Gastrocnemius medialis (tissue), 4 donors: ENCODE measurements at regions not wholly inside any gene's neighbourhood (a gene's known extent, or its start where the extent isn't known, plus 50 kb on each side); places are given as distances from the start of the nearest gene placed in this dataset.

Experiments used
- ATAC-seq, 2 donors: fragments of 150-250 bp; one replicate each; pipeline ENCODE4 v1.9.1; 2016
- DNase-seq, 2 donors: peaks; one replicate each; pipeline ENCODE4 v3.0.0-alpha.2; 2019
- H3K27ac ChIP-seq, 4 donors: fragments of 200-600 bp; sonication (generic); 1 replicate in 1 of 4; 2 replicates in 3 of 4; pipeline ENCODE4 v1.5.1; 2016 to 2018; ENCODE audit warnings: mild to moderate bottlenecking in 2 of 4, moderate library complexity in 1 of 4
- H3K27me3 ChIP-seq, 3 donors: fragments of 200-600 bp; sonication (generic) in 2 of 3; 1 replicate in 1 of 3; 2 replicates in 2 of 3; pipeline versions ENCODE4 v1.5.1 to v1.6.0; 2016 to 2019; ENCODE audit warnings: mild to moderate bottlenecking in 1 of 3, moderate library complexity in 1 of 3
- H3K36me3 ChIP-seq, 2 donors: fragments of 200-600 bp; sonication (generic) in 1 of 2; one replicate each; pipeline ENCODE4 v1.5.1; 2017 to 2018
- H3K4me1 ChIP-seq, 2 donors: fragments of 200-600 bp; sonication (generic) in 1 of 2; one replicate each; pipeline ENCODE4 v1.5.1; 2016 to 2017; ENCODE audit warnings: mild to moderate bottlenecking in 2 of 2
- H3K4me3 ChIP-seq, 4 donors: fragments of 200-600 bp; sonication (generic) in 3 of 4; 1 replicate in 1 of 4; 2 replicates in 3 of 4; pipeline ENCODE4 v1.5.1; 2016 to 2019; ENCODE audit warnings: mild to moderate bottlenecking in 2 of 4
- H3K9me3 ChIP-seq, 3 donors: fragments of 200-600 bp; sonication (generic) in 2 of 3; 1 replicate in 1 of 3; 2 replicates in 2 of 3; pipeline ENCODE4 v1.5.1; 2016 to 2019
- CTCF ChIP-seq, 5 experiments: fragments of 450-650 bp in 3 of 5; fragments of 200-600 bp in 2 of 5; sonication (generic) in 2 of 5; IDR thresholded peaks in 4 of 5; conservative IDR thresholded peaks in 1 of 5; 1 replicate in 4 of 5; 2 replicates in 1 of 5; pipeline ENCODE4 v1.5.1; 2016 to 2019; ENCODE audit warnings: antibody characterized with exemption in 5 of 5, mild to moderate bottlenecking in 3 of 5, moderate library complexity in 3 of 5
- POLR2A ChIP-seq, 2 donors: fragments of 450-650 bp; IDR thresholded peaks; one replicate each; pipeline ENCODE4 v1.6.1; 2017; ENCODE audit warnings: antibody characterized with exemption in 2 of 2, mild to moderate bottlenecking in 2 of 2, moderate library complexity in 2 of 2
- in situ Hi-C, 4 donors: fragments of 200-750 bp; cut with MboI; loops; one replicate each; pipeline versions ENCODE4 v1.15.0 to v1.8.0; 2017; ENCODE audit warnings: low sequenced_read_pairs in 4 of 4
- intact Hi-C: fragments of 100-400 bp; cut with DNase I; formaldehyde crosslinking; loops from one replicate; pipeline ENCODE4 v1.15.1; 2023; ENCODE audit warnings: low total_unique reads

- TF ChIP-seq POLR2A (IDR thresholded peaks at IDR 0.05) (no peak), CTCF (IDR thresholded peaks at IDR 0.05 in 4 of 5, conservative IDR thresholded peaks at IDR 0.05 in 1 of 5) (no peak)
- DNase-seq: no peak
- in situ Hi-C loops: no loop called here
- ATAC-seq: no peak
- intact Hi-C loops: no loop called here
- Histone ChIP-seq H3K27me3 (no peaks in the 10 kb centered on the region), H3K27ac (no peak overlapping the region), H3K36me3 (no peaks in the 10 kb centered on the region), H3K4me1 (peaks cover 3 to 7% of the 10 kb centered on the region in 2 donors), H3K4me3 (no peak overlapping the region), H3K9me3 (no peaks in the 10 kb centered on the region)
These were observed 215.7 kb upstream of the S1PR3 start for GRCh38 chr9:88775559-88775958.

- TF ChIP-seq POLR2A (IDR thresholded peaks at IDR 0.05) (no peak), CTCF (IDR thresholded peaks at IDR 0.05 in 4 of 5, conservative IDR thresholded peaks at IDR 0.05 in 1 of 5) (no peak)
- intact Hi-C loops (no loop called here), in situ Hi-C loops (no loop called here)
- Histone ChIP-seq H3K9me3 (no peaks in the 10 kb centered on the region), H3K27ac (no peak overlapping the region), H3K36me3 (no peaks in the 10 kb centered on the region), H3K4me3 (no peak overlapping the region), H3K27me3 (no peaks in the 10 kb centered on the region), H3K4me1 (peaks cover 3 to 7% of the 10 kb centered on the region in 2 donors)
- ATAC-seq: no peak
- no peak for DNase-seq
These were observed 215.3 kb upstream of the S1PR3 start for GRCh38 chr9:88775966-88776365.

- Histone ChIP-seq H3K27me3 (no peaks in the 10 kb centered on the region), H3K36me3 (no peaks in the 10 kb centered on the region), H3K27ac (no peak overlapping the region), H3K9me3 (no peaks in the 10 kb centered on the region), H3K4me1 (peaks cover 3 to 7% of the 10 kb centered on the region in 2 donors), H3K4me3 (no peak overlapping the region)
- in situ Hi-C loops: no loop called here
- DNase-seq: no peak
- ATAC-seq: no peak
- intact Hi-C loops: no loop called here
- no peak for TF ChIP-seq CTCF (IDR thresholded peaks at IDR 0.05 in 4 of 5, conservative IDR thresholded peaks at IDR 0.05 in 1 of 5)
- TF ChIP-seq POLR2A (IDR thresholded peaks at IDR 0.05): no peak
These were observed 214.4 kb upstream of the S1PR3 start for GRCh38 chr9:88776717-88777497.

GRCh38 chr9:88777498-88778312 lies 213.6 kb upstream of the S1PR3 start:
- H3K4me3 ChIP-seq: no peak overlapping the region
- ATAC-seq: peak in 1 of 2 donors; percentile 46
- H3K27me3 ChIP-seq: no peaks in the 10 kb centered on the region
- H3K9me3 ChIP-seq: no peaks in the 10 kb centered on the region
- peaks cover 3 to 7% of the 10 kb centered on the region in 2 donors for H3K4me1 ChIP-seq
- peak in 1 of 2 donors; percentile 17 for DNase-seq
- intact Hi-C loops: no loop called here
- peak overlapping the region in 1 of 4 donors; percentile 27 for H3K27ac ChIP-seq
- in situ Hi-C loops: no loop called here
- H3K36me3 ChIP-seq: no peaks in the 10 kb centered on the region
- TF ChIP-seq CTCF (IDR thresholded peaks at IDR 0.05 in 4 of 5, conservative IDR thresholded peaks at IDR 0.05 in 1 of 5) (no peak), POLR2A (IDR thresholded peaks at IDR 0.05) (no peak)
